ENCODE measurements at regions not wholly inside any gene's neighbourhood (a gene's known extent, or its start where the extent isn't known, plus 50 kb on each side); places are given as distances from the start of the nearest gene placed in this dataset.

DNA sequence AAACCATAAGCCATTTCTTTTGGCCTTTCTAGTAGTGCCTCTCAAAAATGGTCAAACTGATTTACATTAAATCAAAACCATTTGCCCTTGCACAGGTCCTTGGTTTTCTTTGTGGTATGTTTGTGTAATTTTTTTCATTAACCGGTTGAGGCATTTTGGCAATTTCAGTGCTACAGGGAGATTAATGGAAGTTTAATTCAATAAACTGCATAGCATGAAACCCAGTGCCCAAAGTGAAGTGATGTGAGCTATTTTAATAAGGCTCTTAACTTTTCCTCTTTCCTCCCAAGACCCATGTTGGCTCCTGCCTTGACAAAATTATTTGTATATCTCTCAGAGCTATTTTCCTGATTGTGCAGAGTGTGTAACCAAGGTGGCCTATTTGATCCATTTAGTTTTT, 326.2 kb upstream of the SEMA6A start:
- ChIA-PET RAD21 (ENCODE audit: unreplicated experiment) (interaction anchor here (0.5 to 3.8 kb wide), 4 partner anchors 15 to 1069 kb away, joined by 3 to 14 read pairs (median 4); no protein-coding TSS in a partner anchor), SMC1A (ENCODE audit: uncharacterized antibody, unreplicated experiment) (interaction anchor here (0.7 to 2.1 kb wide), 6 partner anchors 9 to 325 kb away, joined by 3 to 7 read pairs (median 4); no protein-coding TSS in a partner anchor), POLR2A (no interaction called here), CTCF (interaction anchor here (0.6 kb wide), 1 partner anchor 279 kb away, joined by 3 read pairs; no protein-coding TSS in a partner anchor)
- 92% methylated on average over 1 of the region's 1 CpG for WGBS (ENCODE audit: insufficient coverage, insufficient replicate concordance, low lambda C conversion rate, missing lambda C conversion rate)
- no peak overlapping the region for H2AFZ ChIP-seq (ENCODE audit: control insufficient read depth, low read depth, low read length)
- no TSS peak for BruUV-seq (replicated peaks)
- H3K4me1 ChIP-seq (ENCODE audit: control insufficient read depth, insufficient read depth, low read length): peaks cover 3% of the 10 kb centered on the region; the same call in 1 of the 2 replicates
- FAIRE-seq (no peak), DNase-seq (ENCODE audit: low read depth, low spot score) (no peak), ATAC-seq (no peak)
- intact Hi-C loops (cut with micrococcal nuclease; ENCODE audit: unreplicated experiment) (no loop called here), in situ Hi-C loops (cut with MboI) (no loop called here)
- no peak overlapping the region for H3K4me2 ChIP-seq (ENCODE audit: control insufficient read depth, insufficient read depth)
- no peaks in the 10 kb centered on the region for H3K27me3 ChIP-seq (replicated peaks in 1 of 2; ENCODE audit: control insufficient read depth in 2 of 2, insufficient read depth in 2 of 2, low read length in 1 of 2)
- H3K4me3 ChIP-seq: no peak overlapping the region
- no peak overlapping the region for H3K9ac ChIP-seq (ENCODE audit: control insufficient read depth, insufficient read depth, low read length)
- TF ChIP-seq, protein P1, sequence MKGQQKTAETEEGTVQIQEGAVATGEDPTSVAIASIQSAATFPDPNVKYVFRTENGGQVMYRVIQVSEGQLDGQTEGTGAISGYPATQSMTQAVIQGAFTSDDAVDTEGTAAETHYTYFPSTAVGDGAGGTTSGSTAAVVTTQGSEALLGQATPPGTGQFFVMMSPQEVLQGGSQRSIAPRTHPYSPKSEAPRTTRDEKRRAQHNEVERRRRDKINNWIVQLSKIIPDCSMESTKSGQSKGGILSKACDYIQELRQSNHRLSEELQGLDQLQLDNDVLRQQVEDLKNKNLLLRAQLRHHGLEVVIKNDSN (IDR thresholded peaks at IDR 0.05; ENCODE audit: borderline replicate concordance, extremely low read length, insufficient read depth, low read depth, low read length): no peak
- no peak for TF ChIP-seq PAX5 (IDR thresholded peaks at IDR 0.05; ENCODE audit: borderline replicate concordance, low read depth, low read length)
- no peak for TF ChIP-seq TCF7 (IDR thresholded peaks at IDR 0.05; ENCODE audit: borderline replicate concordance)
- TF ChIP-seq BHLHE40 (IDR thresholded peaks at IDR 0.05; ENCODE audit: borderline replicate concordance in 1 of 2, low read depth in 2 of 2, low read length in 1 of 2): no peak
- TF ChIP-seq, protein P2, sequence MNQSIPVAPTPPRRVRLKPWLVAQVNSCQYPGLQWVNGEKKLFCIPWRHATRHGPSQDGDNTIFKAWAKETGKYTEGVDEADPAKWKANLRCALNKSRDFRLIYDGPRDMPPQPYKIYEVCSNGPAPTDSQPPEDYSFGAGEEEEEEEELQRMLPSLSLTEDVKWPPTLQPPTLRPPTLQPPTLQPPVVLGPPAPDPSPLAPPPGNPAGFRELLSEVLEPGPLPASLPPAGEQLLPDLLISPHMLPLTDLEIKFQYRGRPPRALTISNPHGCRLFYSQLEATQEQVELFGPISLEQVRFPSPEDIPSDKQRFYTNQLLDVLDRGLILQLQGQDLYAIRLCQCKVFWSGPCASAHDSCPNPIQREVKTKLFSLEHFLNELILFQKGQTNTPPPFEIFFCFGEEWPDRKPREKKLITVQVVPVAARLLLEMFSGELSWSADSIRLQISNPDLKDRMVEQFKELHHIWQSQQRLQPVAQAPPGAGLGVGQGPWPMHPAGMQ (IDR thresholded peaks at IDR 0.05; ENCODE audit: borderline replicate concordance): no peak
- TF ChIP-seq, protein P3, sequence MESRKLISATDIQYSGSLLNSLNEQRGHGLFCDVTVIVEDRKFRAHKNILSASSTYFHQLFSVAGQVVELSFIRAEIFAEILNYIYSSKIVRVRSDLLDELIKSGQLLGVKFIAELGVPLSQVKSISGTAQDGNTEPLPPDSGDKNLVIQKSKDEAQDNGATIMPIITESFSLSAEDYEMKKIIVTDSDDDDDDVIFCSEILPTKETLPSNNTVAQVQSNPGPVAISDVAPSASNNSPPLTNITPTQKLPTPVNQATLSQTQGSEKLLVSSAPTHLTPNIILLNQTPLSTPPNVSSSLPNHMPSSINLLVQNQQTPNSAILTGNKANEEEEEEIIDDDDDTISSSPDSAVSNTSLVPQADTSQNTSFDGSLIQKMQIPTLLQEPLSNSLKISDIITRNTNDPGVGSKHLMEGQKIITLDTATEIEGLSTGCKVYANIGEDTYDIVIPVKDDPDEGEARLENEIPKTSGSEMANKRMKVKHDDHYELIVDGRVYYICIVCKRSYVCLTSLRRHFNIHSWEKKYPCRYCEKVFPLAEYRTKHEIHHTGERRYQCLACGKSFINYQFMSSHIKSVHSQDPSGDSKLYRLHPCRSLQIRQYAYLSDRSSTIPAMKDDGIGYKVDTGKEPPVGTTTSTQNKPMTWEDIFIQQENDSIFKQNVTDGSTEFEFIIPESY (IDR thresholded peaks at IDR 0.05): no peak
- TF ChIP-seq SUZ12 (IDR thresholded peaks at IDR 0.05; ENCODE audit: unreplicated experiment): no peak
- TF ChIP-seq POLR2AphosphoS2 (IDR thresholded peaks at IDR 0.05; ENCODE audit: low read depth, low read length): no peak
- TF ChIP-seq, protein P4, sequence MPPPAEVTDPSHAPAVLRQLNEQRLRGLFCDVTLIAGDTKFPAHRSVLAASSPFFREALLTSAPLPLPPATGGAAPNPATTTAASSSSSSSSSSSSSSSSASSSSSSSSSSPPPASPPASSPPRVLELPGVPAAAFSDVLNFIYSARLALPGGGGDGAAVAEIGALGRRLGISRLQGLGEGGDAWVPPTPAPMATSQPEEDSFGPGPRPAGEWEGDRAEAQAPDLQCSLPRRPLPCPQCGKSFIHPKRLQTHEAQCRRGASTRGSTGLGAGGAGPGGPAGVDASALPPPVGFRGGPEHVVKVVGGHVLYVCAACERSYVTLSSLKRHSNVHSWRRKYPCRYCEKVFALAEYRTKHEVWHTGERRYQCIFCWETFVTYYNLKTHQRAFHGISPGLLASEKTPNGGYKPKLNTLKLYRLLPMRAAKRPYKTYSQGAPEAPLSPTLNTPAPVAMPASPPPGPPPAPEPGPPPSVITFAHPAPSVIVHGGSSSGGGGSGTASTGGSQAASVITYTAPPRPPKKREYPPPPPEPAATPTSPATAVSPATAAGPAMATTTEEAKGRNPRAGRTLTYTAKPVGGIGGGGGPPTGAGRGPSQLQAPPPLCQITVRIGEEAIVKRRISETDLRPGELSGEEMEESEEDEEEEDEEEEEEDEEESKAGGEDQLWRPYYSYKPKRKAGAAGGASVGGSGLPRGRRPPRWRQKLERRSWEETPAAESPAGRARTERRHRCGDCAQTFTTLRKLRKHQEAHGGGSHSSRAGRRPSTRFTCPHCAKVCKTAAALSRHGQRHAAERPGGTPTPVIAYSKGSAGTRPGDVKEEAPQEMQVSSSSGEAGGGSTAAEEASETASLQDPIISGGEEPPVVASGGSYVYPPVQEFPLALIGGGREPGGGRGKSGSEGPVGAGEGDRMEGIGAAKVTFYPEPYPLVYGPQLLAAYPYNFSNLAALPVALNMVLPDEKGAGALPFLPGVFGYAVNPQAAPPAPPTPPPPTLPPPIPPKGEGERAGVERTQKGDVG (CRISPR knock-in tag; IDR thresholded peaks at IDR 0.05): no peak
- TF ChIP-seq, protein P5, sequence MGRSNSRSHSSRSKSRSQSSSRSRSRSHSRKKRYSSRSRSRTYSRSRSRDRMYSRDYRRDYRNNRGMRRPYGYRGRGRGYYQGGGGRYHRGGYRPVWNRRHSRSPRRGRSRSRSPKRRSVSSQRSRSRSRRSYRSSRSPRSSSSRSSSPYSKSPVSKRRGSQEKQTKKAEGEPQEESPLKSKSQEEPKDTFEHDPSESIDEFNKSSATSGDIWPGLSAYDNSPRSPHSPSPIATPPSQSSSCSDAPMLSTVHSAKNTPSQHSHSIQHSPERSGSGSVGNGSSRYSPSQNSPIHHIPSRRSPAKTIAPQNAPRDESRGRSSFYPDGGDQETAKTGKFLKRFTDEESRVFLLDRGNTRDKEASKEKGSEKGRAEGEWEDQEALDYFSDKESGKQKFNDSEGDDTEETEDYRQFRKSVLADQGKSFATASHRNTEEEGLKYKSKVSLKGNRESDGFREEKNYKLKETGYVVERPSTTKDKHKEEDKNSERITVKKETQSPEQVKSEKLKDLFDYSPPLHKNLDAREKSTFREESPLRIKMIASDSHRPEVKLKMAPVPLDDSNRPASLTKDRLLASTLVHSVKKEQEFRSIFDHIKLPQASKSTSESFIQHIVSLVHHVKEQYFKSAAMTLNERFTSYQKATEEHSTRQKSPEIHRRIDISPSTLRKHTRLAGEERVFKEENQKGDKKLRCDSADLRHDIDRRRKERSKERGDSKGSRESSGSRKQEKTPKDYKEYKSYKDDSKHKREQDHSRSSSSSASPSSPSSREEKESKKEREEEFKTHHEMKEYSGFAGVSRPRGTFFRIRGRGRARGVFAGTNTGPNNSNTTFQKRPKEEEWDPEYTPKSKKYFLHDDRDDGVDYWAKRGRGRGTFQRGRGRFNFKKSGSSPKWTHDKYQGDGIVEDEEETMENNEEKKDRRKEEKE (IDR thresholded peaks at IDR 0.05): no peak
- no peak for TF ChIP-seq SREBF1 (IDR thresholded peaks at IDR 0.05; ENCODE audit: low read length)
- no peaks in the 10 kb centered on the region for H4K20me1 ChIP-seq (ENCODE audit: control insufficient read depth, insufficient read depth)
- H3K79me2 ChIP-seq (ENCODE audit: control insufficient read depth, insufficient read depth, low read length): no peaks in the 10 kb centered on the region
- no peaks in the 10 kb centered on the region for H3K36me3 ChIP-seq (ENCODE audit: control insufficient read depth in 2 of 2, insufficient read depth in 2 of 2, low read length in 1 of 2)
- no peak overlapping the region for H3K27ac ChIP-seq (ENCODE audit: control insufficient read depth, insufficient read depth)
- H3K9me3 ChIP-seq (replicated peaks; ENCODE audit: control insufficient read depth, insufficient read depth, low read length): no peaks in the 10 kb centered on the region

All from GM12878 (cell line).